WTC11 (cell line): ENCODE measurements at regions not wholly inside any gene's neighbourhood (a gene's known extent, or its start where the extent isn't known, plus 50 kb on each side); places are given as distances from the start of the nearest gene placed in this dataset.

Source experiments
- ESRRA ChIP-seq: sonication (generic); formaldehyde crosslinking; IDR thresholded peaks from 2 replicates; pipeline ENCODE4 v1.8.1; 2022; ENCODE audit warnings: mild to moderate bottlenecking, missing genetic modification reagents, borderline replicate concordance
- ETV6 ChIP-seq: sonication (generic); formaldehyde crosslinking; IDR thresholded peaks from 2 replicates; pipeline ENCODE4 v1.8.1; 2022; ENCODE audit warnings: mild to moderate bottlenecking, missing genetic modification reagents
- JUN ChIP-seq: sonication (generic); formaldehyde crosslinking; IDR thresholded peaks from 2 replicates; pipeline ENCODE4 v1.8.0; 2023; ENCODE audit warnings: mild to moderate bottlenecking, missing genetic modification reagents
- SOX15 ChIP-seq: fragments of 250-450 bp; sonication (Bioruptor Pico); IDR thresholded peaks from 2 replicates; pipeline ENCODE4 v1.9.0; 2021; ENCODE audit warnings: mild to moderate bottlenecking
- SP1 ChIP-seq: sonication (generic); formaldehyde crosslinking; conservative IDR thresholded peaks from 2 replicates; pipeline ENCODE4 v1.8.1; 2022; ENCODE audit warnings: missing genetic modification reagents
- TEAD1 ChIP-seq: sonication (generic); formaldehyde crosslinking; IDR thresholded peaks from 2 replicates; pipeline ENCODE4 v1.8.0; 2022; ENCODE audit warnings: mild to moderate bottlenecking, missing genetic modification reagents
- ZNF232 ChIP-seq: sonication (generic); formaldehyde crosslinking; IDR thresholded peaks from 2 replicates; pipeline ENCODE4 v1.8.0; 2022; ENCODE audit warnings: mild to moderate bottlenecking, missing genetic modification reagents
- TF ChIP-seq, protein P1 (sequence below): fragments of 200-600 bp; IDR thresholded peaks from 2 replicates; pipeline ENCODE4 v1.8.0; 2022; ENCODE audit warnings: antibody characterized with exemption
- TF ChIP-seq, protein P2 (sequence below): sonication (generic); formaldehyde crosslinking; IDR thresholded peaks from 2 replicates; pipeline ENCODE4 v1.8.1; 2022; ENCODE audit warnings: low read depth, missing genetic modification reagents, borderline replicate concordance
- TF ChIP-seq, protein P3 (sequence below): sonication (generic); formaldehyde crosslinking; conservative IDR thresholded peaks from 2 replicates; pipeline ENCODE4 v1.8.1; 2023; ENCODE audit warnings: mild to moderate bottlenecking, low read depth, missing genetic modification reagents, moderate library complexity
- TF ChIP-seq, protein P4 (sequence below): sonication (generic); formaldehyde crosslinking; IDR thresholded peaks from 2 replicates; pipeline ENCODE4 v1.8.0; 2022; ENCODE audit warnings: mild to moderate bottlenecking, missing genetic modification reagents

DNA sequence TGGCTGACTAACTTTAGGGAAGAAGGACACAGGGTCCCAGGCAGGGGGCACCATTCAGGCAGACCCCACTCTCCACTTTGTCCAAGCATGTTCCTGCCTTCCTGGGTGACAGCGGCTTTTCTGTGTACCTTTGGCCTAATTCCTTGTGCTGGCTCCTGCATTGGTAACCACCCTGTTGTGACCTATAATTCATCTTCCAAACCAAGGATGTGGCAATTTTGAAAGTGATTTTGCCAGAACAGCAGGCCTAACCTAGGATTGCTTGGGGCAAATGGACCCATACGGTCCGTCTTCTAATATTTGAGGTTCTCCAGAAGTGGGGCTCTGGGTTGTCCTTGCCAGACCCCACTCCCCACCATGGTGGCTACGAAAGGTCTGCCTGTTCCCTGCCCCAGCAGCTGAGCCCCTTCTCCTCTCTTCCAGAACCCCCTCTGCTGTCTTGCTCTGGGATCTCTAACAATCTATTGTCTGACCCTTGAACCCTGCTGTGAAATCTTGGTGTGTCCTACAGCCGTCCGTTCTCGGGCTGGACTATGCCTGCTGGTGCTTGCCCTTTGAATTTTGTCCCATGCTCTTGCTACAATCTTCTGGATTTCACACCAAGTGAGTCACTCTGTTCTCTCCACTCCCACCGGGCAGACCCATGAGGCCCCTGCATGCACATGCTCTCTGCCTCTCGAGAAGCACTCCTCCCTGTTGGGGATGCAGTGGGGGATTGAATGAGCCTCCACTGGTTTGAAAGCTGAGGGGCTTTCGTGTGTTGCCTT is 316.0 kb downstream of the CXCL12 start:
- TF ChIP-seq, protein P1, sequence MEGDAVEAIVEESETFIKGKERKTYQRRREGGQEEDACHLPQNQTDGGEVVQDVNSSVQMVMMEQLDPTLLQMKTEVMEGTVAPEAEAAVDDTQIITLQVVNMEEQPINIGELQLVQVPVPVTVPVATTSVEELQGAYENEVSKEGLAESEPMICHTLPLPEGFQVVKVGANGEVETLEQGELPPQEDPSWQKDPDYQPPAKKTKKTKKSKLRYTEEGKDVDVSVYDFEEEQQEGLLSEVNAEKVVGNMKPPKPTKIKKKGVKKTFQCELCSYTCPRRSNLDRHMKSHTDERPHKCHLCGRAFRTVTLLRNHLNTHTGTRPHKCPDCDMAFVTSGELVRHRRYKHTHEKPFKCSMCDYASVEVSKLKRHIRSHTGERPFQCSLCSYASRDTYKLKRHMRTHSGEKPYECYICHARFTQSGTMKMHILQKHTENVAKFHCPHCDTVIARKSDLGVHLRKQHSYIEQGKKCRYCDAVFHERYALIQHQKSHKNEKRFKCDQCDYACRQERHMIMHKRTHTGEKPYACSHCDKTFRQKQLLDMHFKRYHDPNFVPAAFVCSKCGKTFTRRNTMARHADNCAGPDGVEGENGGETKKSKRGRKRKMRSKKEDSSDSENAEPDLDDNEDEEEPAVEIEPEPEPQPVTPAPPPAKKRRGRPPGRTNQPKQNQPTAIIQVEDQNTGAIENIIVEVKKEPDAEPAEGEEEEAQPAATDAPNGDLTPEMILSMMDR: no peak
- TF ChIP-seq SOX15 (CRISPR knock-in tag) (no peak), ZNF232 (no peak), ESRRA (CRISPR knock-in tag) (no peak), ETV6 (no peak), JUN (no peak), SP1 (CRISPR knock-in tag) (no peak), TEAD1 (no peak)
- TF ChIP-seq, protein P2, sequence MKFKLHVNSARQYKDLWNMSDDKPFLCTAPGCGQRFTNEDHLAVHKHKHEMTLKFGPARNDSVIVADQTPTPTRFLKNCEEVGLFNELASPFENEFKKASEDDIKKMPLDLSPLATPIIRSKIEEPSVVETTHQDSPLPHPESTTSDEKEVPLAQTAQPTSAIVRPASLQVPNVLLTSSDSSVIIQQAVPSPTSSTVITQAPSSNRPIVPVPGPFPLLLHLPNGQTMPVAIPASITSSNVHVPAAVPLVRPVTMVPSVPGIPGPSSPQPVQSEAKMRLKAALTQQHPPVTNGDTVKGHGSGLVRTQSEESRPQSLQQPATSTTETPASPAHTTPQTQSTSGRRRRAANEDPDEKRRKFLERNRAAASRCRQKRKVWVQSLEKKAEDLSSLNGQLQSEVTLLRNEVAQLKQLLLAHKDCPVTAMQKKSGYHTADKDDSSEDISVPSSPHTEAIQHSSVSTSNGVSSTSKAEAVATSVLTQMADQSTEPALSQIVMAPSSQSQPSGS (CRISPR knock-in tag): no peak
- TF ChIP-seq, protein P3, sequence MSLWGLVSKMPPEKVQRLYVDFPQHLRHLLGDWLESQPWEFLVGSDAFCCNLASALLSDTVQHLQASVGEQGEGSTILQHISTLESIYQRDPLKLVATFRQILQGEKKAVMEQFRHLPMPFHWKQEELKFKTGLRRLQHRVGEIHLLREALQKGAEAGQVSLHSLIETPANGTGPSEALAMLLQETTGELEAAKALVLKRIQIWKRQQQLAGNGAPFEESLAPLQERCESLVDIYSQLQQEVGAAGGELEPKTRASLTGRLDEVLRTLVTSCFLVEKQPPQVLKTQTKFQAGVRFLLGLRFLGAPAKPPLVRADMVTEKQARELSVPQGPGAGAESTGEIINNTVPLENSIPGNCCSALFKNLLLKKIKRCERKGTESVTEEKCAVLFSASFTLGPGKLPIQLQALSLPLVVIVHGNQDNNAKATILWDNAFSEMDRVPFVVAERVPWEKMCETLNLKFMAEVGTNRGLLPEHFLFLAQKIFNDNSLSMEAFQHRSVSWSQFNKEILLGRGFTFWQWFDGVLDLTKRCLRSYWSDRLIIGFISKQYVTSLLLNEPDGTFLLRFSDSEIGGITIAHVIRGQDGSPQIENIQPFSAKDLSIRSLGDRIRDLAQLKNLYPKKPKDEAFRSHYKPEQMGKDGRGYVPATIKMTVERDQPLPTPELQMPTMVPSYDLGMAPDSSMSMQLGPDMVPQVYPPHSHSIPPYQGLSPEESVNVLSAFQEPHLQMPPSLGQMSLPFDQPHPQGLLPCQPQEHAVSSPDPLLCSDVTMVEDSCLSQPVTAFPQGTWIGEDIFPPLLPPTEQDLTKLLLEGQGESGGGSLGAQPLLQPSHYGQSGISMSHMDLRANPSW (CRISPR knock-in tag): no peak
- TF ChIP-seq, protein P4, sequence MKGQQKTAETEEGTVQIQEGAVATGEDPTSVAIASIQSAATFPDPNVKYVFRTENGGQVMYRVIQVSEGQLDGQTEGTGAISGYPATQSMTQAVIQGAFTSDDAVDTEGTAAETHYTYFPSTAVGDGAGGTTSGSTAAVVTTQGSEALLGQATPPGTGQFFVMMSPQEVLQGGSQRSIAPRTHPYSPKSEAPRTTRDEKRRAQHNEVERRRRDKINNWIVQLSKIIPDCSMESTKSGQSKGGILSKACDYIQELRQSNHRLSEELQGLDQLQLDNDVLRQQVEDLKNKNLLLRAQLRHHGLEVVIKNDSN (CRISPR knock-in tag): no peak
